B cell (primary cell): ENCODE measurements at regions not wholly inside any gene's neighbourhood (a gene's known extent, or its start where the extent isn't known, plus 50 kb on each side); places are given as distances from the start of the nearest gene placed in this dataset.

Experiments
- EZH2 ChIP-seq: IDR thresholded peaks from 2 replicates; pipeline ENCODE4 v1.6.1; 2012; ENCODE audit warnings: borderline replicate concordance, low read depth, mild to moderate bottlenecking, moderate library complexity, low read length; ENCODE audit not compliant: insufficient read depth, poor library complexity, severe bottlenecking
- TF ChIP-seq, protein P1 (sequence below): fragments of 200-600 bp; IDR thresholded peaks from one replicate; pipeline ENCODE4 v1.8.0; 2022; ENCODE audit warnings: antibody characterized with exemption, mild to moderate bottlenecking

DNA sequence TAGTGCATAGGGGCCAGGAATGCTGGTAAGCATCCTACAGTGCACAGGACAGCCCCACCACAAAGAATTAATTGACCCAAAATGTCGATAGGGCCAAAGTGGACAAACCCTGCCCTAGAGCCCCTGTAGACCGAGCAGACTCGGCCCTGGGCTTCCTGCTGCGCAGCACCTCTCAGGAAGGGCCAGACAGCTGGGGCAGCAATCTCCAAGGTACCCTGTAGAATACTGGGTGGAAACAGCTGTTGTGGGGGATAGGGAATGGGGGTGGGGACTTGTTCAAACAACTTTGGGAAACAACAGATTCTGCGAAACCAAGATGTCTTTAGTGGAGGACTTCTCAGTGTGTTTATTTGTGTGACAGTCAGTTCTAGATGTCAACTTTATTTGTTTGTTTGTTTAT, 67.1 kb downstream of the MRPL46 start:
- TF ChIP-seq, protein P1, sequence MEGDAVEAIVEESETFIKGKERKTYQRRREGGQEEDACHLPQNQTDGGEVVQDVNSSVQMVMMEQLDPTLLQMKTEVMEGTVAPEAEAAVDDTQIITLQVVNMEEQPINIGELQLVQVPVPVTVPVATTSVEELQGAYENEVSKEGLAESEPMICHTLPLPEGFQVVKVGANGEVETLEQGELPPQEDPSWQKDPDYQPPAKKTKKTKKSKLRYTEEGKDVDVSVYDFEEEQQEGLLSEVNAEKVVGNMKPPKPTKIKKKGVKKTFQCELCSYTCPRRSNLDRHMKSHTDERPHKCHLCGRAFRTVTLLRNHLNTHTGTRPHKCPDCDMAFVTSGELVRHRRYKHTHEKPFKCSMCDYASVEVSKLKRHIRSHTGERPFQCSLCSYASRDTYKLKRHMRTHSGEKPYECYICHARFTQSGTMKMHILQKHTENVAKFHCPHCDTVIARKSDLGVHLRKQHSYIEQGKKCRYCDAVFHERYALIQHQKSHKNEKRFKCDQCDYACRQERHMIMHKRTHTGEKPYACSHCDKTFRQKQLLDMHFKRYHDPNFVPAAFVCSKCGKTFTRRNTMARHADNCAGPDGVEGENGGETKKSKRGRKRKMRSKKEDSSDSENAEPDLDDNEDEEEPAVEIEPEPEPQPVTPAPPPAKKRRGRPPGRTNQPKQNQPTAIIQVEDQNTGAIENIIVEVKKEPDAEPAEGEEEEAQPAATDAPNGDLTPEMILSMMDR: no peak
- TF ChIP-seq EZH2: no peak
